Testis (tissue), 2 donors: ENCODE measurements at regions not wholly inside any gene's neighbourhood (a gene's known extent, or its start where the extent isn't known, plus 50 kb on each side); places are given as distances from the start of the nearest gene placed in this dataset.

Experiments
- CTCF ChIP-seq, 3 experiments: fragments of 450-650 bp in 2 of 3; fragments of 200-600 bp in 1 of 3; sonication (generic) in 1 of 3; IDR thresholded peaks; one replicate each; pipeline ENCODE4 v1.5.1; 2016 to 2019; ENCODE audit warnings: antibody characterized with exemption in 3 of 3, mild to moderate bottlenecking in 2 of 3, moderate library complexity in 1 of 3
- POLR2A ChIP-seq: fragments of 450-650 bp; IDR thresholded peaks from one replicate; pipeline ENCODE4 v1.6.1; 2017; ENCODE audit warnings: antibody characterized with exemption, mild to moderate bottlenecking, moderate library complexity

- TF ChIP-seq CTCF (IDR thresholded peaks at IDR 0.05) (no peak), POLR2A (no peak)
Measured at GRCh38 chr2:33788044-33788443, 188.9 kb upstream of the FAM98A start.
